Neuronal stem cell (in vitro differentiated cells): ENCODE measurements at regions not wholly inside any gene's neighbourhood (a gene's known extent, or its start where the extent isn't known, plus 50 kb on each side); places are given as distances from the start of the nearest gene placed in this dataset.

Experiments used
- DNase-seq: peaks from one replicate; pipeline ENCODE4 v3.0.0-alpha.2; 2013; ENCODE audit warnings: low spot score
- H2AFZ ChIP-seq: one replicate; pipeline ENCODE4 v1.6.1; 2013; ENCODE audit warnings: mild to moderate bottlenecking, low read length, inconsistent platforms
- H2AK5ac ChIP-seq: 2 replicates; pipeline ENCODE4 v1.6.1; 2013; ENCODE audit warnings: low read depth, mild to moderate bottlenecking, inconsistent platforms, low read length, moderate library complexity, mixed read lengths
- H2BK120ac ChIP-seq: 2 replicates; pipeline ENCODE4 v1.6.1; 2013; ENCODE audit warnings: low read depth, mild to moderate bottlenecking, inconsistent platforms, low read length, moderate library complexity, mixed read lengths
- H2BK12ac ChIP-seq: one replicate; pipeline ENCODE4 v1.6.1; 2013; ENCODE audit warnings: low read length, inconsistent platforms
- H2BK15ac ChIP-seq: 2 replicates; pipeline ENCODE4 v1.6.1; 2013; ENCODE audit warnings: mild to moderate bottlenecking, low read length, inconsistent platforms, mixed read lengths
- H2BK5ac ChIP-seq: one replicate; pipeline ENCODE4 v1.6.1; 2013; ENCODE audit warnings: inconsistent platforms, mild to moderate bottlenecking, low read length, moderate library complexity
- H3K14ac ChIP-seq: one replicate; pipeline ENCODE4 v1.6.1; 2013; ENCODE audit warnings: low read length, inconsistent platforms
- H3K18ac ChIP-seq: 2 replicates; pipeline ENCODE4 v1.6.1; 2013; ENCODE audit warnings: low read length, inconsistent platforms
- H3K23ac ChIP-seq: 2 replicates; pipeline ENCODE4 v1.6.1; 2013; ENCODE audit warnings: low read depth, mild to moderate bottlenecking, mixed read lengths, low read length, inconsistent platforms; ENCODE audit not compliant: poor library complexity
- H3K27ac ChIP-seq: replicated peaks from 3 replicates; pipeline ENCODE4 v1.5.1; 2013; ENCODE audit warnings: low read length, inconsistent platforms
- H3K27me3 ChIP-seq, 3 experiments: 2 replicates each; pipeline ENCODE4 v1.6.1; 2013; ENCODE audit warnings: low read length in 3 of 3, mild to moderate bottlenecking in 2 of 3, inconsistent platforms in 1 of 3, low read depth in 1 of 3, mixed read lengths in 1 of 3, moderate library complexity in 1 of 3; ENCODE audit not compliant: control insufficient read depth in 3 of 3, insufficient read depth in 3 of 3
- H3K36me3 ChIP-seq, 2 donors: replicated peaks in 1 of 2; 2 replicates each; pipeline ENCODE4 v1.6.1; 2013; ENCODE audit warnings: low read length in 2 of 2; ENCODE audit not compliant: control insufficient read depth in 2 of 2, insufficient read depth in 2 of 2
- H3K4ac ChIP-seq: 2 replicates; pipeline ENCODE4 v1.6.1; 2013; ENCODE audit warnings: inconsistent platforms, mild to moderate bottlenecking, low read length, moderate library complexity
- H3K4me1 ChIP-seq, 2 donors: 1 replicate in 1 of 2; 2 replicates in 1 of 2; pipeline ENCODE4 v1.6.1; 2013; ENCODE audit warnings: low read length in 2 of 2, low read depth in 1 of 2; ENCODE audit not compliant: control insufficient read depth in 2 of 2, insufficient read depth in 1 of 2
- H3K4me2 ChIP-seq: one replicate; pipeline ENCODE4 v1.6.1; 2013; ENCODE audit warnings: mild to moderate bottlenecking, low read length, inconsistent platforms; ENCODE audit not compliant: insufficient read depth, poor library complexity, severe bottlenecking
- H3K4me3 ChIP-seq, 2 donors: 2 replicates each; pipeline ENCODE4 v1.5.1; 2013; ENCODE audit warnings: low read length in 2 of 2, mild to moderate bottlenecking in 2 of 2, inconsistent platforms in 1 of 2, moderate library complexity in 1 of 2
- H3K79me1 ChIP-seq: one replicate; pipeline ENCODE4 v1.6.1; 2013; ENCODE audit warnings: low read depth, mild to moderate bottlenecking, inconsistent platforms, low read length, moderate library complexity
- H3K9ac ChIP-seq: one replicate; pipeline ENCODE4 v1.6.1; 2013; ENCODE audit warnings: mild to moderate bottlenecking, low read depth, low read length, inconsistent platforms; ENCODE audit not compliant: poor library complexity
- H3K9me3 ChIP-seq, 2 donors: replicated peaks in 1 of 2; 2 replicates each; pipeline versions ENCODE3 to v1.6.1; 2013; ENCODE audit warnings: low read length in 2 of 2, mild to moderate bottlenecking in 2 of 2, inconsistent platforms in 1 of 2, low read depth in 1 of 2, mixed read lengths in 1 of 2, moderate library complexity in 1 of 2; ENCODE audit not compliant: control insufficient read depth in 2 of 2, insufficient read depth in 1 of 2
- H4K8ac ChIP-seq: one replicate; pipeline ENCODE4 v1.6.1; 2013; ENCODE audit warnings: low read depth, mild to moderate bottlenecking, inconsistent platforms, low read length, moderate library complexity
- H4K91ac ChIP-seq: one replicate; pipeline ENCODE4 v1.6.1; 2013; ENCODE audit warnings: low read length, low read depth, mild to moderate bottlenecking, inconsistent platforms; ENCODE audit not compliant: poor library complexity
- WGBS, 2 donors: extraction: QIAGEN DNeasy Blood & Tissue Kit; methylation state at CpG; one replicate each; pipeline ENCODE4 v1.1.7; 2013; ENCODE audit warnings: missing lambda C conversion rate in 2 of 2, mixed read lengths in 1 of 2; ENCODE audit not compliant: insufficient read length in 2 of 2, insufficient replicate concordance in 1 of 2; ENCODE audit errors: extremely low coverage in 2 of 2; 5-methylcytosine and 5-hydroxymethylcytosine counted together

GRCh38 chr2:189253836-189254235, 74.3 kb upstream of the COL5A2 start:
- Histone ChIP-seq H3K9me3 (no peaks in the 10 kb centered on the region), H3K23ac (no peak overlapping the region), H2AFZ (no peak overlapping the region), H3K14ac (no peak overlapping the region), H4K8ac (no peak overlapping the region), H3K4ac (no peak overlapping the region), H3K4me3 (no peak overlapping the region), H3K18ac (no peak overlapping the region), H2BK120ac (no peak overlapping the region), H3K4me1 (no peaks in the 10 kb centered on the region), H3K27me3 (no peaks in the 10 kb centered on the region), H4K91ac (no peak overlapping the region), H2AK5ac (no peak overlapping the region), H2BK15ac (no peak overlapping the region), H3K4me2 (no peak overlapping the region), H3K27ac (no peak overlapping the region), H2BK12ac (no peak overlapping the region), H3K36me3 (no peaks in the 10 kb centered on the region), H2BK5ac (no peak overlapping the region), H3K79me1 (no peaks in the 10 kb centered on the region), H3K9ac (no peak overlapping the region)
- no peak for DNase-seq

GRCh38 chr2:189254268-189254883, 74.8 kb upstream of the COL5A2 start:
- Histone ChIP-seq H3K4me3 (no peak overlapping the region), H3K4me2 (no peak overlapping the region), H3K4ac (no peak overlapping the region), H3K14ac (no peak overlapping the region), H2BK15ac (no peak overlapping the region), H3K9me3 (no peaks in the 10 kb centered on the region), H4K8ac (no peak overlapping the region), H2AK5ac (no peak overlapping the region), H3K9ac (no peak overlapping the region), H2BK120ac (no peak overlapping the region), H3K79me1 (no peaks in the 10 kb centered on the region), H3K4me1 (no peaks in the 10 kb centered on the region), H2BK5ac (no peak overlapping the region), H4K91ac (no peak overlapping the region), H3K27me3 (no peaks in the 10 kb centered on the region), H3K18ac (peak overlapping the region; percentile 81), H3K23ac (no peak overlapping the region), H2AFZ (peak overlapping the region; percentile 71), H3K27ac (no peak overlapping the region), H3K36me3 (no peaks in the 10 kb centered on the region), H2BK12ac (no peak overlapping the region)
- no CpG with 5 or more reads among the region's 4 CpGs for WGBS, 2 donors
- DNase-seq = no peak

GRCh38 chr2:189255711-189256110, 76.2 kb upstream of the COL5A2 start:
- WGBS, 2 donors = no CpG with 5 or more reads among the region's 3 CpGs
- H2AFZ ChIP-seq = no peak overlapping the region
- H2BK12ac ChIP-seq = no peak overlapping the region
- no peak for DNase-seq
- no peaks in the 10 kb centered on the region for H3K9me3 ChIP-seq
- no peak overlapping the region for H2AK5ac ChIP-seq
- no peak overlapping the region for H2BK120ac ChIP-seq
- H4K8ac ChIP-seq = no peak overlapping the region
- H3K23ac ChIP-seq = no peak overlapping the region
- H4K91ac ChIP-seq = no peak overlapping the region
- no peak overlapping the region for H3K14ac ChIP-seq
- H3K9ac ChIP-seq = no peak overlapping the region
- H3K18ac ChIP-seq = no peak overlapping the region
- H3K4ac ChIP-seq = no peak overlapping the region
- no peak overlapping the region for H2BK5ac ChIP-seq
- H3K4me1 ChIP-seq = no peaks in the 10 kb centered on the region
- no peak overlapping the region for H3K4me3 ChIP-seq
- H3K4me2 ChIP-seq = no peak overlapping the region
- no peaks in the 10 kb centered on the region for H3K36me3 ChIP-seq
- H3K27ac ChIP-seq = no peak overlapping the region
- no peaks in the 10 kb centered on the region for H3K27me3 ChIP-seq
- no peaks in the 10 kb centered on the region for H3K79me1 ChIP-seq
- H2BK15ac ChIP-seq = no peak overlapping the region

GRCh38 chr2:189258616-189259365, 79.2 kb upstream of the COL5A2 start:
- Histone ChIP-seq H2AFZ (no peak overlapping the region), H4K91ac (no peak overlapping the region), H3K36me3 (no peaks in the 10 kb centered on the region), H3K4me2 (no peak overlapping the region), H3K79me1 (no peaks in the 10 kb centered on the region), H3K23ac (no peak overlapping the region), H3K4ac (no peak overlapping the region), H2BK120ac (no peak overlapping the region), H2AK5ac (no peak overlapping the region), H3K27me3 (no peaks in the 10 kb centered on the region), H3K9me3 (no peaks in the 10 kb centered on the region), H3K14ac (no peak overlapping the region), H3K4me3 (no peak overlapping the region), H3K27ac (no peak overlapping the region), H4K8ac (no peak overlapping the region), H2BK5ac (no peak overlapping the region), H3K4me1 (no peaks in the 10 kb centered on the region), H2BK12ac (no peak overlapping the region), H2BK15ac (no peak overlapping the region), H3K9ac (no peak overlapping the region), H3K18ac (no peak overlapping the region)
- DNase-seq = no peak
- no CpG with 5 or more reads among the region's 6 CpGs for WGBS, 2 donors
